SK-N-MC (cell line): ENCODE measurements at regions not wholly inside any gene's neighbourhood (a gene's known extent, or its start where the extent isn't known, plus 50 kb on each side); places are given as distances from the start of the nearest gene placed in this dataset.
"Not testable (repeated sequence)": the region's sequence is repeated elsewhere in the genome, so short reads cannot be mapped to it uniquely, and the experiment has no call there.

Source experiments
- EZH2 ChIP-seq: fragments of 200-600 bp; sonication (generic); IDR thresholded peaks from one replicate; pipeline ENCODE4 v1.6.1; 2017; ENCODE audit warnings: antibody characterized with exemption
- FOXP2 ChIP-seq: optimal IDR thresholded peaks from 2 replicates; pipeline ENCODE3; 2011; ENCODE audit warnings: mild to moderate bottlenecking, moderate library complexity; ENCODE audit not compliant: insufficient read depth; ENCODE audit errors: extremely low read length, control extremely low read depth
- POLR2AphosphoS5 ChIP-seq: IDR thresholded peaks from 2 replicates; pipeline ENCODE4 v1.6.1; 2012; ENCODE audit warnings: mild to moderate bottlenecking, low read depth, low read length, borderline replicate concordance

- TF ChIP-seq POLR2AphosphoS5, EZH2, FOXP2: not testable (repeated sequence)
Measured at GRCh38 chr7:1357260-1357600, 102.0 kb downstream of the MICALL2 start.
